ENCODE measurements at regions not wholly inside any gene's neighbourhood (a gene's known extent, or its start where the extent isn't known, plus 50 kb on each side); places are given as distances from the start of the nearest gene placed in this dataset.

- TF ChIP-seq CTCF (conservative IDR thresholded peaks at IDR 0.05; ENCODE audit: low read depth in 2 of 2) (no peak), JUNB (IDR thresholded peaks at IDR 0.05; ENCODE audit: unreplicated experiment) (no peak), EZH2 (IDR thresholded peaks at IDR 0.05; ENCODE audit: low read depth, unreplicated experiment) (no peak), ZNF331 (CRISPR knock-in tag; IDR thresholded peaks at IDR 0.05; ENCODE audit: low read depth) (no peak)
These were observed 743.7 kb downstream of the TBC1D32 start for GRCh38 chr6:120590611-120591010.
